RWPE2 (cell line): ENCODE measurements at regions not wholly inside any gene's neighbourhood (a gene's known extent, or its start where the extent isn't known, plus 50 kb on each side); places are given as distances from the start of the nearest gene placed in this dataset.

ENCODE experiments used
- ATAC-seq: fragments of 200-7000 bp; cut with Tn5 transposase; 3 replicates; pipeline ENCODE4 v1.9.1; 2021; ENCODE audit warnings: low read depth
- DNase-seq: peaks from one replicate; pipeline ENCODE4 v3.0.0-alpha.2; 2020; ENCODE audit warnings: low spot score
- H3K27ac ChIP-seq: fragments of 450-650 bp; 2 replicates; pipeline ENCODE4 v1.5.1; 2017; ENCODE audit warnings: mild to moderate bottlenecking; ENCODE audit not compliant: poor library complexity, severe bottlenecking
- H3K27me3 ChIP-seq: fragments of 250-450 bp; sonication (Bioruptor Pico); 2 replicates; pipeline ENCODE4 v1.5.1; 2021; ENCODE audit warnings: mild to moderate bottlenecking, moderate library complexity; ENCODE audit not compliant: insufficient read depth, poor library complexity, severe bottlenecking
- H3K36me3 ChIP-seq: fragments of 250-450 bp; sonication (Bioruptor Pico); 2 replicates; pipeline ENCODE4 v1.5.1; 2020; ENCODE audit warnings: low read depth, mild to moderate bottlenecking, moderate library complexity
- H3K4me1 ChIP-seq: fragments of 250-450 bp; sonication (Bioruptor Pico); 2 replicates; pipeline ENCODE4 v1.5.1; 2021; ENCODE audit warnings: mild to moderate bottlenecking, moderate library complexity; ENCODE audit not compliant: insufficient read depth, poor library complexity, severe bottlenecking
- H3K4me3 ChIP-seq: fragments of 250-450 bp; sonication (Bioruptor Pico); 2 replicates; pipeline ENCODE4 v1.5.1; 2021; ENCODE audit warnings: mild to moderate bottlenecking, moderate library complexity; ENCODE audit not compliant: severe bottlenecking
- H3K9me3 ChIP-seq: fragments of 250-450 bp; sonication (Bioruptor Pico); 2 replicates; pipeline ENCODE4 v1.5.1; 2021; ENCODE audit warnings: mild to moderate bottlenecking, moderate library complexity; ENCODE audit not compliant: severe bottlenecking
- TF ChIP-seq, protein P1 (sequence below): fragments of 450-650 bp; IDR thresholded peaks from one replicate; pipeline ENCODE4 v1.5.1; 2017; ENCODE audit warnings: mild to moderate bottlenecking, moderate library complexity; ENCODE audit not compliant: poor library complexity, severe bottlenecking

DNA sequence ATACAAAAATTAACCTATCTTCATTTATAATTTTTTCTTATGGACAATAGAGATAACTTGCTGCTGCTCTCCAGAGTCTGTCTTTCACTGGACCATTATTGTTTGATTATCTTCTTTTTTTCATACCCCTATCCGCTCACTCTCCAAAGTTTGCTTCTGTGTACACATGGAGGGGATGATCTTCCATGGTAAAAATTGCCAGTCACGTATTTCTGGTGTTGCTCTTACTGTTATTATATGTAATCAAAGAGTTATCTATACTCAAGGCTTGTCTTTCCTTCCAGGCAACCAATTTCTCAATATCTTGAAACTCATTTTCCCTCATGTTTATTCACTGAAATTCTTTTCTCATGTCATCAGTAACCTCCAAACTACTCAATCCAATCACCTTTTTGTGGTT, 817.8 kb upstream of the NECTIN3 start:
- Histone ChIP-seq H3K4me3 (no peak overlapping the region), H3K4me1 (no peaks in the 10 kb centered on the region), H3K27me3 (peaks cover 7% of the 10 kb centered on the region), H3K27ac (no peak overlapping the region), H3K36me3 (no peaks in the 10 kb centered on the region), H3K9me3 (no peaks in the 10 kb centered on the region)
- TF ChIP-seq, protein P1, sequence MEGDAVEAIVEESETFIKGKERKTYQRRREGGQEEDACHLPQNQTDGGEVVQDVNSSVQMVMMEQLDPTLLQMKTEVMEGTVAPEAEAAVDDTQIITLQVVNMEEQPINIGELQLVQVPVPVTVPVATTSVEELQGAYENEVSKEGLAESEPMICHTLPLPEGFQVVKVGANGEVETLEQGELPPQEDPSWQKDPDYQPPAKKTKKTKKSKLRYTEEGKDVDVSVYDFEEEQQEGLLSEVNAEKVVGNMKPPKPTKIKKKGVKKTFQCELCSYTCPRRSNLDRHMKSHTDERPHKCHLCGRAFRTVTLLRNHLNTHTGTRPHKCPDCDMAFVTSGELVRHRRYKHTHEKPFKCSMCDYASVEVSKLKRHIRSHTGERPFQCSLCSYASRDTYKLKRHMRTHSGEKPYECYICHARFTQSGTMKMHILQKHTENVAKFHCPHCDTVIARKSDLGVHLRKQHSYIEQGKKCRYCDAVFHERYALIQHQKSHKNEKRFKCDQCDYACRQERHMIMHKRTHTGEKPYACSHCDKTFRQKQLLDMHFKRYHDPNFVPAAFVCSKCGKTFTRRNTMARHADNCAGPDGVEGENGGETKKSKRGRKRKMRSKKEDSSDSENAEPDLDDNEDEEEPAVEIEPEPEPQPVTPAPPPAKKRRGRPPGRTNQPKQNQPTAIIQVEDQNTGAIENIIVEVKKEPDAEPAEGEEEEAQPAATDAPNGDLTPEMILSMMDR: no peak
- ATAC-seq: no peak
- DNase-seq: no peak

DNA sequence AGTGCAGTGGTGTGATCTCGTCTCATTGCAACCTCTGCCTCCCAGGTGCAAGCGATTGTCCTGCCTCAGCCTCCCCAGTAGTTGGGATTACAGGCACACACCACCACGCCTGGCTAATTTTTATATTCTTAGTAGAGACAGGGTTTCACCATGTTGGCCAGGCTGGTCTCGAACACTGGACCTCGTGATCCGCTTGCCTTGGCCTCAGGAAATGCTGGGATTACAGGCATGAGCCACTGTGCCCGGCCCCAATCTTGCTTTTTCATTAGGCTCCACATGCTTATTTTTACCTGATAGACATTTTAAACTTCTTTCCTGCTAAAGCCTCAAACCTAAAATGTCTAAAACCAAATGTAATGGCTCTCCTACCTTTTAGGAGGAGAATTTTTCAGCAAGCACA, 817.0 kb upstream of the NECTIN3 start:
- Histone ChIP-seq H3K36me3 (no peaks in the 10 kb centered on the region), H3K9me3 (no peaks in the 10 kb centered on the region), H3K27me3 (peaks cover 7% of the 10 kb centered on the region), H3K4me3 (no peak overlapping the region), H3K4me1 (no peaks in the 10 kb centered on the region), H3K27ac (no peak overlapping the region)
- TF ChIP-seq, protein P1: no peak
- ATAC-seq: no peak
- DNase-seq: no peak

DNA sequence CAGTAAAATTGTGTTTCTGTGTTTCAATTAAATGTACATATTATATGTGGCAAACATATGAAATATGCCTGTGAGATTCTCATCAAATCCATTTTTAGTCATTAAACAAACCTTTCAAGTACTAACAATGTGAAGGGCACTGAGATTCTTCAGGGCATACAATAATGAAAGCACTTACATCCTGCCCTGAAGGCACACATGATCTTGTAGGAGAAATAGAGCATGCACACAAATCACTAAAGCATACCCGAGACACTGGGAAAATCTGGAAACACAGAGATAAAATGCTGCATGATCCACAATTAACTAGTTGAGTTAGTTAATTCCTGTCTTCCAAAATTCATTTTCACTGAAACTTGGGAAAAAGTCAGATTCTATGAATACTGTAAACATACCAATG, 810.5 kb upstream of the NECTIN3 start:
- Histone ChIP-seq H3K36me3 (no peaks in the 10 kb centered on the region), H3K4me3 (no peak overlapping the region), H3K9me3 (no peaks in the 10 kb centered on the region), H3K27me3 (no peaks in the 10 kb centered on the region), H3K27ac (no peak overlapping the region), H3K4me1 (no peaks in the 10 kb centered on the region)
- ATAC-seq (no peak), DNase-seq (no peak)
- TF ChIP-seq, protein P1: no peak

DNA sequence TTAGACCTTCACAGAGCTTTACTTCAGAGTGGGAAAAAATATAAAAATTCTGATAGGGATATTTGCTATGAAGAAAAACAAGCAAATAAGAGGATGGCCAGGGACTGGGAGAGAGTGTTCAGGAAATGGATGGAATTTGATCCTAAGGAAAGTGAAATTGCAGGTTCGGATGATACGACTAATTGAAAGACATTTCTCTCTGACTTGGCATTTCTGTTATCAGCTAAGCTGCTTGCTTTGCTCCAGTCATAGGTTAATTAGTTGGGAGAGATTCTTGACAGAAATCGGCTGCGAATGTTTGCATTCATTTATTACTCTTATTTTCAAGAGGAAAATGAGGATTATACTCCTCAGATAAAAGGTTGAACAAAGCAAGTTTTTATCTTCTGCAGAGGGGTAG, 808.7 kb upstream of the NECTIN3 start:
- H3K27me3 ChIP-seq: no peaks in the 10 kb centered on the region
- TF ChIP-seq, protein P1: no peak
- no peaks in the 10 kb centered on the region for H3K4me1 ChIP-seq
- no peak overlapping the region for H3K4me3 ChIP-seq
- no peaks in the 10 kb centered on the region for H3K36me3 ChIP-seq
- ATAC-seq (no peak), DNase-seq (no peak)
- H3K9me3 ChIP-seq: no peaks in the 10 kb centered on the region
- H3K27ac ChIP-seq: no peak overlapping the region

DNA sequence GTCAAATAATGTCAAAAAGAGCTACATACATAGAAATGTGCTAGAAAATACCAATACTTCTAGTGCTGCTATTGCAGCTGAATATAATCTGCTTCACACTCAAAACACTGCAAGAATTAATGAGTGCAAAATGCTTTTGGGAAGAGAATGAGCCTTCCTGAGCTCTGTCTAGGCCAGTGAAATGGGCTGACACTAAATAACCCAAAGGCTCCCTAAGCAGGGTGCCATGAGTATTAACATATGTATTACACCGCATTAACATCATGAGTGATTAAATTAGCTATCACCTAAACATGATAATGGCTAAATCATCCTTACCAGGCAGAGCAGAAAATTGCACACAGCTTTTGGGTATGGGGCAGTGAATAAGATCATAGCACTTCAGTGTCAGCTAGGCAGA, 806.3 kb upstream of the NECTIN3 start:
- Histone ChIP-seq H3K9me3 (no peaks in the 10 kb centered on the region), H3K4me1 (no peaks in the 10 kb centered on the region), H3K36me3 (no peaks in the 10 kb centered on the region), H3K27ac (no peak overlapping the region), H3K4me3 (no peak overlapping the region), H3K27me3 (no peaks in the 10 kb centered on the region)
- TF ChIP-seq, protein P1: no peak
- no peak for DNase-seq
- ATAC-seq: no peak
